ENCODE measurements at regions not wholly inside any gene's neighbourhood (a gene's known extent, or its start where the extent isn't known, plus 50 kb on each side); places are given as distances from the start of the nearest gene placed in this dataset.

GRCh38 chr6:104597541-104598050 lies 262.1 kb downstream of the HACE1 start:
- TF ChIP-seq POLR2A (IDR thresholded peaks at IDR 0.05) (no peak), CTCF (IDR thresholded peaks at IDR 0.05) (no peak), EP300 (IDR thresholded peaks at IDR 0.05) (no peak)
